22Rv1 (cell line): ENCODE measurements at regions not wholly inside any gene's neighbourhood (a gene's known extent, or its start where the extent isn't known, plus 50 kb on each side); places are given as distances from the start of the nearest gene placed in this dataset.

Experiments
- H3K27ac ChIP-seq: fragments of 450-650 bp; 2 replicates; pipeline ENCODE4 v1.5.1; 2017
- CTCF ChIP-seq: fragments of 450-650 bp; IDR thresholded peaks from 2 replicates; pipeline ENCODE4 v1.5.1; 2017; ENCODE audit warnings: mild to moderate bottlenecking
- ZFX ChIP-seq: fragments of 450-650 bp; IDR thresholded peaks from 2 replicates; pipeline ENCODE4 v1.6.1; 2017; ENCODE audit warnings: antibody characterized with exemption, borderline replicate concordance

- TF ChIP-seq CTCF = no peak
- TF ChIP-seq ZFX = no peak
Observed at GRCh38 chr9:90128587-90129190, 513.9 kb downstream of the DIRAS2 start.

GRCh38 chr9:90129446-90129845 lies 513.2 kb downstream of the DIRAS2 start:
- no peak overlapping the region for H3K27ac ChIP-seq
- no peak for TF ChIP-seq CTCF

More at GRCh38 chr9:90128587-90129190, 513.9 kb downstream of the DIRAS2 start:
- H3K27ac ChIP-seq = no peak overlapping the region

GRCh38 chr9:90131568-90131967 lies 511.1 kb downstream of the DIRAS2 start:
- no peak overlapping the region for H3K27ac ChIP-seq
- TF ChIP-seq CTCF (no peak), ZFX (no peak)

- H3K27ac ChIP-seq = no peak overlapping the region
- TF ChIP-seq CTCF (no peak), ZFX (no peak)
Observed at GRCh38 chr9:90132866-90133265, 509.8 kb downstream of the DIRAS2 start.

GRCh38 chr9:90137801-90138200 lies 504.8 kb downstream of the DIRAS2 start:
- TF ChIP-seq ZFX = no peak
- TF ChIP-seq CTCF = no peak
- H3K27ac ChIP-seq = no peak overlapping the region

GRCh38 chr9:90140131-90140818 lies 502.3 kb downstream of the DIRAS2 start:
- H3K27ac ChIP-seq = no peak overlapping the region
- TF ChIP-seq ZFX (no peak), CTCF (no peak)

- TF ChIP-seq ZFX (no peak), CTCF (peak; percentile 55)
- no peak overlapping the region for H3K27ac ChIP-seq
Observed at GRCh38 chr9:90141723-90142122, 500.9 kb downstream of the DIRAS2 start.
